Esophagus muscularis mucosa (tissue), 4 donors: ENCODE measurements at regions not wholly inside any gene's neighbourhood (a gene's known extent, or its start where the extent isn't known, plus 50 kb on each side); places are given as distances from the start of the nearest gene placed in this dataset.

Source experiments
- EP300 ChIP-seq: sonication (generic); formaldehyde crosslinking; IDR thresholded peaks from one replicate; pipeline ENCODE4 v1.6.1; 2017; ENCODE audit warnings: antibody characterized with exemption
- POLR2A ChIP-seq: fragments of 450-650 bp; IDR thresholded peaks from one replicate; pipeline ENCODE4 v1.6.1; 2017; ENCODE audit warnings: antibody characterized with exemption, moderate library complexity, mild to moderate bottlenecking, low read depth
- POLR2AphosphoS5 ChIP-seq, 2 donors: sonication (generic); formaldehyde crosslinking; IDR thresholded peaks; one replicate each; pipeline ENCODE4 v1.6.1; 2017; ENCODE audit warnings: antibody characterized with exemption in 2 of 2
- TF ChIP-seq, protein P1 (sequence below), 3 experiments: fragments of 200-600 bp in 2 of 3; fragments of 450-650 bp in 1 of 3; sonication (generic) in 2 of 3; IDR thresholded peaks; one replicate each; pipeline ENCODE4 v1.5.1; 2017 to 2019; ENCODE audit warnings: antibody characterized with exemption in 3 of 3, mild to moderate bottlenecking in 2 of 3, moderate library complexity in 1 of 3

DNA sequence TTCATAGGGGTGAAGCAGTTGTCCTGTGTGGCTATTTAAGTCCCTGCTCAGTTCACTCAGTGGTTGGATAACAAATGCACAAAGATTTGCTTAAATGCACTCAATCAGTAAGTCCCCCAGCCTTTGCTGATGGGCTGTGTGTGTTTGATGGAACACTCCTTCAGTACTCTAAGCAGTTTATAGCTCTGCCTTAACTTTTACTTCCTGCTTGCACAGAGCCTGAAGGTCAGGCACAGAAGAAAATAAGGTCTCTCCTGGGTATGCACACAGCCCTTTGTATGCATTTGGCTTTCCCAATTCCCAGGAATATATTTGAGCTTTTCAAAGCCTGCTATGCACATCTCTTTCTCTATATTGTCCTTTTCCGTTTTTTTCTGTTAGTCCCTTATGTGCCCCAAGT is 208.7 kb upstream of the STK17B start:
- TF ChIP-seq, protein P1, sequence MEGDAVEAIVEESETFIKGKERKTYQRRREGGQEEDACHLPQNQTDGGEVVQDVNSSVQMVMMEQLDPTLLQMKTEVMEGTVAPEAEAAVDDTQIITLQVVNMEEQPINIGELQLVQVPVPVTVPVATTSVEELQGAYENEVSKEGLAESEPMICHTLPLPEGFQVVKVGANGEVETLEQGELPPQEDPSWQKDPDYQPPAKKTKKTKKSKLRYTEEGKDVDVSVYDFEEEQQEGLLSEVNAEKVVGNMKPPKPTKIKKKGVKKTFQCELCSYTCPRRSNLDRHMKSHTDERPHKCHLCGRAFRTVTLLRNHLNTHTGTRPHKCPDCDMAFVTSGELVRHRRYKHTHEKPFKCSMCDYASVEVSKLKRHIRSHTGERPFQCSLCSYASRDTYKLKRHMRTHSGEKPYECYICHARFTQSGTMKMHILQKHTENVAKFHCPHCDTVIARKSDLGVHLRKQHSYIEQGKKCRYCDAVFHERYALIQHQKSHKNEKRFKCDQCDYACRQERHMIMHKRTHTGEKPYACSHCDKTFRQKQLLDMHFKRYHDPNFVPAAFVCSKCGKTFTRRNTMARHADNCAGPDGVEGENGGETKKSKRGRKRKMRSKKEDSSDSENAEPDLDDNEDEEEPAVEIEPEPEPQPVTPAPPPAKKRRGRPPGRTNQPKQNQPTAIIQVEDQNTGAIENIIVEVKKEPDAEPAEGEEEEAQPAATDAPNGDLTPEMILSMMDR (IDR thresholded peaks at IDR 0.05): no peak
- TF ChIP-seq POLR2A: no peak
- no peak for TF ChIP-seq POLR2AphosphoS5 (IDR thresholded peaks at IDR 0.05)
- TF ChIP-seq EP300: no peak
